GM23338 (cell line): ENCODE measurements at regions not wholly inside any gene's neighbourhood (a gene's known extent, or its start where the extent isn't known, plus 50 kb on each side); places are given as distances from the start of the nearest gene placed in this dataset.

Experiments used
- ATAC-seq: fragments of 200-7000 bp; cut with Tn5 transposase; 3 replicates; pipeline ENCODE4 v1.9.1; 2020
- DNase-seq: peaks from one replicate; pipeline ENCODE4 v3.0.0-alpha.2; 2015; ENCODE audit warnings: low spot score
- H2AFZ ChIP-seq: fragments of 200-600 bp; sonication (generic); 2 replicates; pipeline ENCODE4 v1.8.0; 2016; ENCODE audit warnings: antibody characterized with exemption, mild to moderate bottlenecking, moderate library complexity
- H3F3A ChIP-seq: fragments of 200-600 bp; sonication (generic); replicated peaks from 2 replicates; pipeline ENCODE4 v1.8.0; 2017; ENCODE audit warnings: antibody characterized with exemption, mixed run types, low read depth
- H3K27ac ChIP-seq: fragments of 200-600 bp; sonication (generic); 2 replicates; pipeline ENCODE4 v1.6.1; 2016; ENCODE audit warnings: low read depth
- H3K27me3 ChIP-seq: fragments of 200-600 bp; sonication (generic); 2 replicates; pipeline ENCODE4 v1.8.0; 2016; ENCODE audit warnings: mild to moderate bottlenecking, mixed run types, moderate library complexity; ENCODE audit not compliant: insufficient read depth
- H3K36me3 ChIP-seq: fragments of 200-600 bp; sonication (generic); 2 replicates; pipeline ENCODE4 v1.8.0; 2016; ENCODE audit warnings: mild to moderate bottlenecking; ENCODE audit not compliant: insufficient read depth
- H3K4me1 ChIP-seq: fragments of 200-600 bp; sonication (generic); 2 replicates; pipeline ENCODE4 v1.8.0; 2016; ENCODE audit warnings: mild to moderate bottlenecking, moderate library complexity; ENCODE audit not compliant: insufficient read depth
- H3K4me2 ChIP-seq: fragments of 200-600 bp; sonication (generic); 2 replicates; pipeline ENCODE4 v1.7.1; 2017; ENCODE audit warnings: mixed run types
- H3K4me3 ChIP-seq: fragments of 200-600 bp; sonication (generic); 2 replicates; pipeline ENCODE4 v1.6.1; 2016; ENCODE audit warnings: mixed run types
- H3K79me2 ChIP-seq: fragments of 200-600 bp; sonication (generic); replicated peaks from 2 replicates; pipeline ENCODE4 v1.8.0; 2017; ENCODE audit warnings: mild to moderate bottlenecking; ENCODE audit not compliant: insufficient read depth
- H3K9me2 ChIP-seq: fragments of 200-600 bp; sonication (generic); 2 replicates; pipeline ENCODE4 v1.8.0; 2017; ENCODE audit not compliant: insufficient read depth
- H4K20me1 ChIP-seq: fragments of 200-600 bp; sonication (generic); replicated peaks from 2 replicates; pipeline ENCODE4 v1.8.0; 2017; ENCODE audit warnings: mild to moderate bottlenecking; ENCODE audit not compliant: insufficient read depth
- H3K27ac Mint-ChIP-seq: 2 replicates; pipeline ENCODE4 v1.8.0; 2020; ENCODE audit warnings: inconsistent platforms, mild to moderate bottlenecking, moderate library complexity, mixed read lengths
- H3K27me3 Mint-ChIP-seq: 3 replicates; pipeline ENCODE4 v1.8.0; 2022; ENCODE audit warnings: low read depth, mild to moderate bottlenecking, moderate library complexity, mixed read lengths, inconsistent platforms; ENCODE audit not compliant: insufficient read depth, poor library complexity
- H3K36me3 Mint-ChIP-seq: 3 replicates; pipeline ENCODE4 v1.8.0; 2021; ENCODE audit warnings: low read depth, mild to moderate bottlenecking, inconsistent platforms, moderate library complexity, mixed read lengths
- H3K4me1 Mint-ChIP-seq: 3 replicates; pipeline ENCODE4 v1.8.0; 2020; ENCODE audit warnings: mild to moderate bottlenecking, inconsistent platforms, mixed read lengths
- H3K4me3 Mint-ChIP-seq: 3 replicates; pipeline ENCODE4 v1.8.0; 2021; ENCODE audit warnings: moderate library complexity, mild to moderate bottlenecking, inconsistent platforms, mixed read lengths
- H3K9me3 Mint-ChIP-seq: 3 replicates; pipeline ENCODE4 v1.8.0; 2020; ENCODE audit warnings: moderate library complexity, mild to moderate bottlenecking, inconsistent platforms, mixed read lengths
- CREB1 ChIP-seq: fragments of 250-450 bp; sonication (Bioruptor Pico); IDR thresholded peaks from 2 replicates; pipeline ENCODE4 v1.5.0; 2020; ENCODE audit warnings: low read depth, mild to moderate bottlenecking, moderate library complexity
- EZH2 ChIP-seq: fragments of 200-600 bp; sonication (generic); IDR thresholded peaks from one replicate; pipeline ENCODE4 v1.8.0; 2017; ENCODE audit warnings: antibody characterized with exemption, mild to moderate bottlenecking, low read depth; ENCODE audit not compliant: unreplicated experiment
- EZH2phosphoT487 ChIP-seq: fragments of 200-600 bp; sonication (generic); IDR thresholded peaks from one replicate; pipeline ENCODE4 v1.8.1; 2018; ENCODE audit warnings: antibody characterized with exemption; ENCODE audit not compliant: unreplicated experiment
- JUNB ChIP-seq: IDR thresholded peaks from one replicate; pipeline ENCODE4 v1.6.1; 2016; ENCODE audit warnings: antibody characterized with exemption; ENCODE audit not compliant: unreplicated experiment
- NANOG ChIP-seq: IDR thresholded peaks from 2 replicates; pipeline ENCODE4 v1.6.1; 2016; ENCODE audit warnings: antibody characterized with exemption, borderline replicate concordance
- POLR2AphosphoS5 ChIP-seq: IDR thresholded peaks from 2 replicates; pipeline ENCODE4 v1.6.1; 2016; ENCODE audit warnings: antibody characterized with exemption, low read depth
- ZNF114 ChIP-seq: fragments of 250-450 bp; sonication (Bioruptor Pico); IDR thresholded peaks from 2 replicates; pipeline ENCODE4 v1.5.0; 2020; ENCODE audit warnings: mild to moderate bottlenecking, moderate library complexity
- ZNF331 ChIP-seq: fragments of 250-450 bp; sonication (Bioruptor Pico); IDR thresholded peaks from 2 replicates; pipeline ENCODE4 v1.5.0; 2020; ENCODE audit warnings: low read depth, mild to moderate bottlenecking, moderate library complexity
- TF ChIP-seq, protein P1 (sequence below): fragments of 250-450 bp; sonication (Bioruptor Pico); IDR thresholded peaks from 2 replicates; pipeline ENCODE4 v1.5.0; 2020; ENCODE audit warnings: mild to moderate bottlenecking, moderate library complexity
- TF ChIP-seq, protein P2 (sequence below), 2 experiments: fragments of 200-600 bp in 1 of 2; sonication (generic) in 1 of 2; conservative IDR thresholded peaks; 2 replicates each; pipeline versions ENCODE4 v1.5.1 to v1.6.1; 2016 to 2017; ENCODE audit warnings: antibody characterized with exemption in 2 of 2, low read depth in 2 of 2, mild to moderate bottlenecking in 2 of 2, moderate library complexity in 1 of 2
- TF ChIP-seq, protein P3 (sequence below): IDR thresholded peaks from one replicate; pipeline ENCODE4 v1.6.1; 2018; ENCODE audit warnings: antibody characterized with exemption; ENCODE audit not compliant: unreplicated experiment
- TF ChIP-seq, protein P4 (sequence below): IDR thresholded peaks from 2 replicates; pipeline ENCODE4 v1.6.1; 2016; ENCODE audit warnings: antibody characterized with exemption

DNA sequence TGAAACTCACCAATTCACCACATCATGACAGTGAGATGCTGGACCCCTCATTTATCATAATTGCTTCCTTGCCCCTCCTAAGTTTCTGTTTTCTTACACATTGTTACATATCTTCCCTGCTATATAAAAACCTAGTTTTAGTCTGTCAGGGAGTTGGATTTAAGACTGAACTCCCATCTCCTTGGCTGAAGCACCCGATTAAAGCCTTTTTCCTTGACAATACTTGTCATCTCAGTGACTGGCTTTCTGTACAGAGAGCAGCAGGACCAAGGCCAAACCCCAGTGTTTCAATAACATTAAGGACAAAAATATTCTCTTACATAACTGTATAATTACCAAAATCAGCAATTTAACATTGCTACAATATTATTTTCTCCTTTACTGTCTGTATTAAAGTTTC is 928.4 kb downstream of the TMTC2 start:
- Mint-ChIP-seq H3K27ac (no peak overlapping the region), H3K36me3 (peaks cover 24% of the 10 kb centered on the region), H3K4me1 (no peaks in the 10 kb centered on the region; the same call in 2 of the 3 replicates), H3K4me3 (no peak overlapping the region), H3K27me3 (no peaks in the 10 kb centered on the region), H3K9me3 (peaks cover 29% of the 10 kb centered on the region)
- Histone ChIP-seq H3K79me2 (no peaks in the 10 kb centered on the region), H3K4me1 (no peaks in the 10 kb centered on the region), H3F3A (no peaks in the 10 kb centered on the region), H3K4me3 (no peak overlapping the region), H3K27ac (no peak overlapping the region), H3K36me3 (0 out of 2 replicates have a peak, but pooled peaks cover under 1% of the 10 kb centered on the region), H2AFZ (no peak overlapping the region), H3K27me3 (no peaks in the 10 kb centered on the region), H4K20me1 (no peaks in the 10 kb centered on the region), H3K4me2 (no peak overlapping the region), H3K9me2 (peaks cover 11% of the 10 kb centered on the region; the same call in 1 of the 2 replicates)
- DNase-seq (no peak), ATAC-seq (no peak)
- no peak for TF ChIP-seq ZNF114 (CRISPR knock-in tag)
- TF ChIP-seq, protein P1, sequence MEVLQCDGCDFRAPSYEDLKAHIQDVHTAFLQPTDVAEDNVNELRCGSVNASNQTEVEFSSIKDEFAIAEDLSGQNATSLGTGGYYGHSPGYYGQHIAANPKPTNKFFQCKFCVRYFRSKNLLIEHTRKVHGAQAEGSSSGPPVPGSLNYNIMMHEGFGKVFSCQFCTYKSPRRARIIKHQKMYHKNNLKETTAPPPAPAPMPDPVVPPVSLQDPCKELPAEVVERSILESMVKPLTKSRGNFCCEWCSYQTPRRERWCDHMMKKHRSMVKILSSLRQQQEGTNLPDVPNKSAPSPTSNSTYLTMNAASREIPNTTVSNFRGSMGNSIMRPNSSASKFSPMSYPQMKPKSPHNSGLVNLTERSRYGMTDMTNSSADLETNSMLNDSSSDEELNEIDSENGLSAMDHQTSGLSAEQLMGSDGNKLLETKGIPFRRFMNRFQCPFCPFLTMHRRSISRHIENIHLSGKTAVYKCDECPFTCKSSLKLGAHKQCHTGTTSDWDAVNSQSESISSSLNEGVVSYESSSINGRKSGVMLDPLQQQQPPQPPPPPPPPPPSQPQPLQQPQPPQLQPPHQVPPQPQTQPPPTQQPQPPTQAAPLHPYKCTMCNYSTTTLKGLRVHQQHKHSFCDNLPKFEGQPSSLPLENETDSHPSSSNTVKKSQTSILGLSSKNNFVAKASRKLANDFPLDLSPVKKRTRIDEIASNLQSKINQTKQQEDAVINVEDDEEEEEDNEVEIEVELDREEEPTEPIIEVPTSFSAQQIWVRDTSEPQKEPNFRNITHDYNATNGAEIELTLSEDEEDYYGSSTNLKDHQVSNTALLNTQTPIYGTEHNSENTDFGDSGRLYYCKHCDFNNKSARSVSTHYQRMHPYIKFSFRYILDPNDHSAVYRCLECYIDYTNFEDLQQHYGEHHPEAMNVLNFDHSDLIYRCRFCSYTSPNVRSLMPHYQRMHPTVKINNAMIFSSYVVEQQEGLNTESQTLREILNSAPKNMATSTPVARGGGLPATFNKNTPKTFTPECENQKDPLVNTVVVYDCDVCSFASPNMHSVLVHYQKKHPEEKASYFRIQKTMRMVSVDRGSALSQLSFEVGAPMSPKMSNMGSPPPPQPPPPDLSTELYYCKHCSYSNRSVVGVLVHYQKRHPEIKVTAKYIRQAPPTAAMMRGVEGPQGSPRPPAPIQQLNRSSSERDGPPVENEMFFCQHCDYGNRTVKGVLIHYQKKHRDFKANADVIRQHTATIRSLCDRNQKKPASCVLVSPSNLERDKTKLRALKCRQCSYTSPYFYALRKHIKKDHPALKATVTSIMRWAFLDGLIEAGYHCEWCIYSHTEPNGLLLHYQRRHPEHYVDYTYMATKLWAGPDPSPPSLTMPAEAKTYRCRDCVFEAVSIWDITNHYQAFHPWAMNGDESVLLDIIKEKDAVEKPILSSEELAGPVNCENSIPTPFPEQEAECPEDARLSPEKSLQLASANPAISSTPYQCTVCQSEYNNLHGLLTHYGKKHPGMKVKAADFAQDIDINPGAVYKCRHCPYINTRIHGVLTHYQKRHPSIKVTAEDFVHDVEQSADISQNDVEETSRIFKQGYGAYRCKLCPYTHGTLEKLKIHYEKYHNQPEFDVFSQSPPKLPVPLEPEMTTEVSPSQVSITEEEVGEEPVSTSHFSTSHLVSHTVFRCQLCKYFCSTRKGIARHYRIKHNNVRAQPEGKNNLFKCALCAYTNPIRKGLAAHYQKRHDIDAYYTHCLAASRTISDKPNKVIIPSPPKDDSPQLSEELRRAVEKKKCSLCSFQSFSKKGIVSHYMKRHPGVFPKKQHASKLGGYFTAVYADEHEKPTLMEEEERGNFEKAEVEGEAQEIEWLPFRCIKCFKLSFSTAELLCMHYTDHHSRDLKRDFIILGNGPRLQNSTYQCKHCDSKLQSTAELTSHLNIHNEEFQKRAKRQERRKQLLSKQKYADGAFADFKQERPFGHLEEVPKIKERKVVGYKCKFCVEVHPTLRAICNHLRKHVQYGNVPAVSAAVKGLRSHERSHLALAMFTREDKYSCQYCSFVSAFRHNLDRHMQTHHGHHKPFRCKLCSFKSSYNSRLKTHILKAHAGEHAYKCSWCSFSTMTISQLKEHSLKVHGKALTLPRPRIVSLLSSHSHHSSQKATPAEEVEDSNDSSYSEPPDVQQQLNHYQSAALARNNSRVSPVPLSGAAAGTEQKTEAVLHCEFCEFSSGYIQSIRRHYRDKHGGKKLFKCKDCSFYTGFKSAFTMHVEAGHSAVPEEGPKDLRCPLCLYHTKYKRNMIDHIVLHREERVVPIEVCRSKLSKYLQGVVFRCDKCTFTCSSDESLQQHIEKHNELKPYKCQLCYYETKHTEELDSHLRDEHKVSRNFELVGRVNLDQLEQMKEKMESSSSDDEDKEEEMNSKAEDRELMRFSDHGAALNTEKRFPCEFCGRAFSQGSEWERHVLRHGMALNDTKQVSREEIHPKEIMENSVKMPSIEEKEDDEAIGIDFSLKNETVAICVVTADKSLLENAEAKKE = no peak
- TF ChIP-seq POLR2AphosphoS5 = no peak
- no peak for TF ChIP-seq CREB1
- TF ChIP-seq, protein P2, sequence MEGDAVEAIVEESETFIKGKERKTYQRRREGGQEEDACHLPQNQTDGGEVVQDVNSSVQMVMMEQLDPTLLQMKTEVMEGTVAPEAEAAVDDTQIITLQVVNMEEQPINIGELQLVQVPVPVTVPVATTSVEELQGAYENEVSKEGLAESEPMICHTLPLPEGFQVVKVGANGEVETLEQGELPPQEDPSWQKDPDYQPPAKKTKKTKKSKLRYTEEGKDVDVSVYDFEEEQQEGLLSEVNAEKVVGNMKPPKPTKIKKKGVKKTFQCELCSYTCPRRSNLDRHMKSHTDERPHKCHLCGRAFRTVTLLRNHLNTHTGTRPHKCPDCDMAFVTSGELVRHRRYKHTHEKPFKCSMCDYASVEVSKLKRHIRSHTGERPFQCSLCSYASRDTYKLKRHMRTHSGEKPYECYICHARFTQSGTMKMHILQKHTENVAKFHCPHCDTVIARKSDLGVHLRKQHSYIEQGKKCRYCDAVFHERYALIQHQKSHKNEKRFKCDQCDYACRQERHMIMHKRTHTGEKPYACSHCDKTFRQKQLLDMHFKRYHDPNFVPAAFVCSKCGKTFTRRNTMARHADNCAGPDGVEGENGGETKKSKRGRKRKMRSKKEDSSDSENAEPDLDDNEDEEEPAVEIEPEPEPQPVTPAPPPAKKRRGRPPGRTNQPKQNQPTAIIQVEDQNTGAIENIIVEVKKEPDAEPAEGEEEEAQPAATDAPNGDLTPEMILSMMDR (conservative IDR thresholded peaks at IDR 0.05; ENCODE audit: low read depth in 2 of 2) = no peak
- TF ChIP-seq EZH2 = no peak
- no peak for TF ChIP-seq EZH2phosphoT487
- TF ChIP-seq, protein P3, sequence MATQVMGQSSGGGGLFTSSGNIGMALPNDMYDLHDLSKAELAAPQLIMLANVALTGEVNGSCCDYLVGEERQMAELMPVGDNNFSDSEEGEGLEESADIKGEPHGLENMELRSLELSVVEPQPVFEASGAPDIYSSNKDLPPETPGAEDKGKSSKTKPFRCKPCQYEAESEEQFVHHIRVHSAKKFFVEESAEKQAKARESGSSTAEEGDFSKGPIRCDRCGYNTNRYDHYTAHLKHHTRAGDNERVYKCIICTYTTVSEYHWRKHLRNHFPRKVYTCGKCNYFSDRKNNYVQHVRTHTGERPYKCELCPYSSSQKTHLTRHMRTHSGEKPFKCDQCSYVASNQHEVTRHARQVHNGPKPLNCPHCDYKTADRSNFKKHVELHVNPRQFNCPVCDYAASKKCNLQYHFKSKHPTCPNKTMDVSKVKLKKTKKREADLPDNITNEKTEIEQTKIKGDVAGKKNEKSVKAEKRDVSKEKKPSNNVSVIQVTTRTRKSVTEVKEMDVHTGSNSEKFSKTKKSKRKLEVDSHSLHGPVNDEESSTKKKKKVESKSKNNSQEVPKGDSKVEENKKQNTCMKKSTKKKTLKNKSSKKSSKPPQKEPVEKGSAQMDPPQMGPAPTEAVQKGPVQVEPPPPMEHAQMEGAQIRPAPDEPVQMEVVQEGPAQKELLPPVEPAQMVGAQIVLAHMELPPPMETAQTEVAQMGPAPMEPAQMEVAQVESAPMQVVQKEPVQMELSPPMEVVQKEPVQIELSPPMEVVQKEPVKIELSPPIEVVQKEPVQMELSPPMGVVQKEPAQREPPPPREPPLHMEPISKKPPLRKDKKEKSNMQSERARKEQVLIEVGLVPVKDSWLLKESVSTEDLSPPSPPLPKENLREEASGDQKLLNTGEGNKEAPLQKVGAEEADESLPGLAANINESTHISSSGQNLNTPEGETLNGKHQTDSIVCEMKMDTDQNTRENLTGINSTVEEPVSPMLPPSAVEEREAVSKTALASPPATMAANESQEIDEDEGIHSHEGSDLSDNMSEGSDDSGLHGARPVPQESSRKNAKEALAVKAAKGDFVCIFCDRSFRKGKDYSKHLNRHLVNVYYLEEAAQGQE = no peak
- TF ChIP-seq, protein P4, sequence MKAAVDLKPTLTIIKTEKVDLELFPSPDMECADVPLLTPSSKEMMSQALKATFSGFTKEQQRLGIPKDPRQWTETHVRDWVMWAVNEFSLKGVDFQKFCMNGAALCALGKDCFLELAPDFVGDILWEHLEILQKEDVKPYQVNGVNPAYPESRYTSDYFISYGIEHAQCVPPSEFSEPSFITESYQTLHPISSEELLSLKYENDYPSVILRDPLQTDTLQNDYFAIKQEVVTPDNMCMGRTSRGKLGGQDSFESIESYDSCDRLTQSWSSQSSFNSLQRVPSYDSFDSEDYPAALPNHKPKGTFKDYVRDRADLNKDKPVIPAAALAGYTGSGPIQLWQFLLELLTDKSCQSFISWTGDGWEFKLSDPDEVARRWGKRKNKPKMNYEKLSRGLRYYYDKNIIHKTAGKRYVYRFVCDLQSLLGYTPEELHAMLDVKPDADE = no peak
- no peak for TF ChIP-seq JUNB
- no peak for TF ChIP-seq NANOG
- TF ChIP-seq ZNF331 (CRISPR knock-in tag) = no peak
